ENCODE measurements at regions not wholly inside any gene's neighbourhood (a gene's known extent, or its start where the extent isn't known, plus 50 kb on each side); places are given as distances from the start of the nearest gene placed in this dataset.
A peak's percentile ranks its signal among the peaks of the same experiment; 100 is the strongest.

DNA sequence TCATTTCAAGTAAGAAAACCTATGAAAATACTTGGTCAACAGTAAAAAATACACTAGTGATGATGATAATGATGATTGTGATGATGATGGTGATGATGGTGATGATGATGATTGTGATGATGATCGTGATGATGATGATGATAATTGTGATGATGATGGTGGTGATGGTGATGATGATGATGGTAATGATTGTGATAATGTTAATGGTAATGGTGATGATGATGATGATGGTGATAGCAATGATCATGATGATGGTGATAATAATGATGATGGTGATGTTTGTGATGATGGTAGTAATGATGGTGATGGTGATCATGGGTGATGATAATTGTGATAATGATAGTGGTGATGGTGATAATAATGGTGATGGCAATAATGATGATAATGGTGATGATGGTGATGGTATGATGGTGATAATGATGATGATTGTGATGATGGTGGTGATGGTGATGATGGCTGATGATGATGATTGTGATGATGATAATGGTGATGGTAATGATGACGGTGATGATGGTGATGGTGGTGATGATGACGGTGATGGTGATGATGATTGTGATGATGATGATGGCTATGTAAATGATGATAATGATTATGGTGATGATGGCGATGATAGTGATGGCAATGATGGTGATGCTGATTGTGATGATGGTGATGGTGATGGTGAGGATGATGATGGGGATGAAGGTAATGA, 62.1 kb downstream of the VCX3A start:
- TF ChIP-seq, protein P1, sequence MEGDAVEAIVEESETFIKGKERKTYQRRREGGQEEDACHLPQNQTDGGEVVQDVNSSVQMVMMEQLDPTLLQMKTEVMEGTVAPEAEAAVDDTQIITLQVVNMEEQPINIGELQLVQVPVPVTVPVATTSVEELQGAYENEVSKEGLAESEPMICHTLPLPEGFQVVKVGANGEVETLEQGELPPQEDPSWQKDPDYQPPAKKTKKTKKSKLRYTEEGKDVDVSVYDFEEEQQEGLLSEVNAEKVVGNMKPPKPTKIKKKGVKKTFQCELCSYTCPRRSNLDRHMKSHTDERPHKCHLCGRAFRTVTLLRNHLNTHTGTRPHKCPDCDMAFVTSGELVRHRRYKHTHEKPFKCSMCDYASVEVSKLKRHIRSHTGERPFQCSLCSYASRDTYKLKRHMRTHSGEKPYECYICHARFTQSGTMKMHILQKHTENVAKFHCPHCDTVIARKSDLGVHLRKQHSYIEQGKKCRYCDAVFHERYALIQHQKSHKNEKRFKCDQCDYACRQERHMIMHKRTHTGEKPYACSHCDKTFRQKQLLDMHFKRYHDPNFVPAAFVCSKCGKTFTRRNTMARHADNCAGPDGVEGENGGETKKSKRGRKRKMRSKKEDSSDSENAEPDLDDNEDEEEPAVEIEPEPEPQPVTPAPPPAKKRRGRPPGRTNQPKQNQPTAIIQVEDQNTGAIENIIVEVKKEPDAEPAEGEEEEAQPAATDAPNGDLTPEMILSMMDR (IDR thresholded peaks at IDR 0.05; ENCODE audit: unreplicated experiment in 3 of 3): no peak
- no peak overlapping the region for H3K4me3 Mint-ChIP-seq
- peaks cover 3% of the 10 kb centered on the region for H3K9me3 Mint-ChIP-seq
- no peaks in the 10 kb centered on the region for H3K36me3 Mint-ChIP-seq (ENCODE audit: low read depth)
- H3K27me3 Mint-ChIP-seq (ENCODE audit: low read depth): no peaks in the 10 kb centered on the region
- no peaks in the 10 kb centered on the region for H3K4me1 Mint-ChIP-seq
- H3K27ac Mint-ChIP-seq: no peak overlapping the region

DNA sequence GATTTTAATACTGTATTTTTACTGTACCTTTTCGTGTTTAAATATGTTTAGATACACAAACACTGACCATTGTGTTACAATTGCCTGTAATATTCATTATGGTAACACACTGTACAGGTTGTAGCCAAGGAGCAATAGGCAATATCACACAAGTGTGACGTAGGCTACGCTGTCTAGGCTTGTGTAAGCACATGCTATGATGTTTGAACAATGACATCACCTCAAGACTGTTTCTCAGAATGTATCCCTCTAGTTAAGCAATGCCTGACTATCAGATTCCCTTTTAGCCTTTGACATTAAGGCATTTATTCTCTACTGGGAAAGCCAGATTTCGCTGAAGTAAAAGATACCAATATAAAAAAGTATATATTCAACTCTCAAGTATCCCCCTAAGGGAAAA, 66.2 kb downstream of the VCX3A start:
- Mint-ChIP-seq H3K4me3 (no peak overlapping the region), H3K27me3 (ENCODE audit: low read depth) (peaks cover 5% of the 10 kb centered on the region), H3K36me3 (ENCODE audit: low read depth) (no peaks in the 10 kb centered on the region), H3K4me1 (no peaks in the 10 kb centered on the region), H3K27ac (no peak overlapping the region), H3K9me3 (peaks cover 3% of the 10 kb centered on the region)
- TF ChIP-seq, protein P1 (IDR thresholded peaks at IDR 0.05; ENCODE audit: unreplicated experiment in 3 of 3): no peak

DNA sequence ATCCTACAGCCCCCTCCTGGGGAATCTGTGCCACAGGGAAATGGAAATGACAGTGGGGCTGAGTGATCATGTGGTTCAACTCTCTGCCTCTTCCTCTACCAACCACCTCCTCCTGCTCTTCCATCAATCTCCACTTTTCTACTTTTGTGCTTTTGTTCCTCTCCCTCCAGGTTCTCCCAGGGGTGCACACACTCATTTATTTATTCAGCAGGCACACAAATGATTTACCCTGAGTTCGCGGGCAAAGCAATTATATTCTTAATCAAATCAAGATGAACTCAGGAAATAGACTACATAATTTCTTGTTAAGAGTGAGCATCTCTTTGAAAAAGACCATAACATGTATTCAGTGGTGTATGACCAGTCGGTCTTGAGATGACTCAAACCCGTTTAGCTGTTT, 69.2 kb downstream of the VCX3A start:
- Mint-ChIP-seq H3K4me3 (no peak overlapping the region), H3K4me1 (no peaks in the 10 kb centered on the region), H3K9me3 (peaks cover 3% of the 10 kb centered on the region), H3K36me3 (ENCODE audit: low read depth) (no peaks in the 10 kb centered on the region), H3K27ac (no peak overlapping the region), H3K27me3 (ENCODE audit: low read depth) (peaks cover 5% of the 10 kb centered on the region)
- TF ChIP-seq, protein P1 (IDR thresholded peaks at IDR 0.05; ENCODE audit: unreplicated experiment in 3 of 3): no peak

DNA sequence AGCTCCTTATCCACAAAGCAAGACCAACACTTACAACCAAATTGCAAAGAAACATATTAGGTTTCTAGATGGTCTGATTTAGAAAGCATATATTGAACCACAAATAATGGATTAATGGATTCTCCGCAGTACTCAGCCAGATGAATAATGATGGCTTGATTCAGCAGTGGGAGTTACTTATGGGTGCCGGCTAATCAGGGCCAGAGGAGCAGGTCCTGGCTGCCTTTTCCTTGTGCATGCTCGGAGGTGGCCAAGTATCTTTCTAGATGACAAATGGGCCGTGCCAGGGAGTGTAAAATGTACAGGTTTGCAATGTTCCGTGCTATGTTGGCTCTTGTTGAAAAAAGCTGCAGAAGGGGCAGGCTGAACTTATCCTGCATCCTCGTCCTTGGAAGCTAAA, 70.2 kb downstream of the VCX3A start:
- H3K4me3 Mint-ChIP-seq: no peak overlapping the region
- TF ChIP-seq, protein P1 (IDR thresholded peaks at IDR 0.05; ENCODE audit: unreplicated experiment in 3 of 3): no peak
- peaks cover under 1% of the 10 kb centered on the region for H3K9me3 Mint-ChIP-seq
- no peak overlapping the region for H3K27ac Mint-ChIP-seq
- H3K4me1 Mint-ChIP-seq: no peaks in the 10 kb centered on the region
- H3K27me3 Mint-ChIP-seq (ENCODE audit: low read depth): peaks cover 5% of the 10 kb centered on the region
- no peaks in the 10 kb centered on the region for H3K36me3 Mint-ChIP-seq (ENCODE audit: low read depth)

DNA sequence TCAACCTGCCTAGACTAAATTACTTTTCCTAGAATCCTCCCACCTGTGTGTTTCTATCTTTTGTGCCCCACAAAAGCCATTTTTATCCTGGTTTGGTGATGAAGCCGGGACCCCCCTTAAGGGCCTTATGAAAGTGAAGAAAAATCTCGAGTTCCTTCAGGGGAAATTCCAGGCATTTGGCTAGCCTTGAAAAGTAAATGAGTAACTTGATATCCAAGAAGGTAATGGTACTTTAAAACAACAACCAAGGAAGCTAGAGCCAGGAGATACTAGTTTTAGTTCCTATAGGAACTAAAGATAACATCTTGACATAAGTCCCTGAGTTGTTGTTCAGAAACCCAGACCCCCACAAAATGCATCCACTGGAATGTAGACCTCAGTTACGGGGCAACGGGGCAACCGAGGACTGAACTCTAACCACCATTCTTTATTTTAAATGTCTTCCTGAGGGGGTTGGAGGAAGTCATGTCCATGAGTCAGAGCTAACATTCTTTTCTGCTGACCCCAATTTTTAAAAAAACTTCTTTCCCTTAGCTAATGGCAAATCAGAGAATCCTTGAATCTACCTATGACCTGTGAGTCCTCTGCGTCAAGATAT, 73.9 kb downstream of the VCX3A start:
- no peak overlapping the region for H3K4me3 Mint-ChIP-seq
- TF ChIP-seq, protein P1 (IDR thresholded peaks at IDR 0.05; ENCODE audit: unreplicated experiment in 3 of 3): no peak
- peak overlapping the region in 1 of 3 experiments; percentile 21 for H3K27ac Mint-ChIP-seq
- no peaks in the 10 kb centered on the region for H3K4me1 Mint-ChIP-seq
- peaks cover 5% of the 10 kb centered on the region for H3K27me3 Mint-ChIP-seq (ENCODE audit: low read depth)
- H3K36me3 Mint-ChIP-seq (ENCODE audit: low read depth): no peaks in the 10 kb centered on the region
- no peaks in the 10 kb centered on the region for H3K9me3 Mint-ChIP-seq

DNA sequence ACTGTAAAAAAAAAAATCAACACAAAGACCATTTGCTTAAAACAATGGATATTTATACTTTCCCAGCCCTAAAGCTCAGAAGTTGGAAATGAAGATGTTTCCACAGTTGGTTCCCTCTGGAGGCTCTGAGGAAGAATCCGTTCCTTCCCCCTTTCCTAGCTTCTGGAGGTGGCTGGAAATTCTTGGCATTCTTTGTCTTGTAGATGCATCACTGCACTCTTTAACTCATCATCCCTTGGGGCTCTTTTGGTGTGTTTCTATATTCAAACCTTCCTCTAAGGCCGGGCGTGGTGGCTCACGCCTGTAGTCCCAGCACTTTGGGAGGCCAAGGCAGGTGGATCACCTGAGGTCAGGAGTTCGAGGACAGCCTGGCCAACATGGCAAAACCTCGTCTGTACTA, 78.7 kb downstream of the VCX3A start:
- Mint-ChIP-seq H3K9me3 (no peaks in the 10 kb centered on the region), H3K4me3 (no peak overlapping the region), H3K27me3 (ENCODE audit: low read depth) (no peaks in the 10 kb centered on the region), H3K4me1 (no peaks in the 10 kb centered on the region), H3K27ac (no peak overlapping the region), H3K36me3 (ENCODE audit: low read depth) (no peaks in the 10 kb centered on the region)
- TF ChIP-seq, protein P1 (IDR thresholded peaks at IDR 0.05; ENCODE audit: unreplicated experiment in 3 of 3): no peak

All from nephron (organoid).